ENCODE measurements at regions not wholly inside any gene's neighbourhood (a gene's known extent, or its start where the extent isn't known, plus 50 kb on each side); places are given as distances from the start of the nearest gene placed in this dataset.

- ATAC-seq (peak; percentile 55 to 86 (median 67)), DNase-seq (no peak), FAIRE-seq (no peak)
- peaks cover 0 to 3% (median 0%) of the 10 kb centered on the region in 3 donors for H3K4me1 ChIP-seq
- no peak overlapping the region for H3K27ac ChIP-seq
- WGBS, 2 donors = 9 to 10% methylated on average over 1 of the region's 1 CpG
- no peak overlapping the region for H3K4me3 ChIP-seq
- no peak for TF ChIP-seq CTCF (IDR thresholded peaks at IDR 0.05)
- no peaks in the 10 kb centered on the region for H3K27me3 ChIP-seq
- intact Hi-C loops (cut with DNase I) = no loop called here
- no peaks in the 10 kb centered on the region for H3K36me3 ChIP-seq
- H3K9me3 ChIP-seq = no peaks in the 10 kb centered on the region
These were observed 987.4 kb downstream of the SUCLG1 start for GRCh38 chr2:83471655-83472054.

- intact Hi-C loops (cut with DNase I) = no loop called here
- TF ChIP-seq CTCF (IDR thresholded peaks at IDR 0.05) = no peak
- no peak for ATAC-seq
These were observed 988.2 kb downstream of the SUCLG1 start for GRCh38 chr2:83470928-83471327.

GRCh38 chr2:83464444-83464843 is 994.6 kb downstream of the SUCLG1 start:
- Histone ChIP-seq H3K27me3 (no peaks in the 10 kb centered on the region), H3K9me3 (no peaks in the 10 kb centered on the region), H3K4me1 (no peaks in the 10 kb centered on the region), H3K27ac (no peak overlapping the region), H3K4me3 (no peak overlapping the region), H3K36me3 (no peaks in the 10 kb centered on the region)
- DNase-seq = no peak
- TF ChIP-seq CTCF (IDR thresholded peaks at IDR 0.05) = no peak
- intact Hi-C loops (cut with DNase I) = no loop called here
- 64 to 73% methylated on average over 1 of the region's 1 CpG for WGBS, 2 donors
- no peak for ATAC-seq
- FAIRE-seq = no peak

More at GRCh38 chr2:83470928-83471327, 988.2 kb downstream of the SUCLG1 start:
- Histone ChIP-seq H3K27ac (no peak overlapping the region), H3K4me1 (peaks cover 0 to 3% (median 0%) of the 10 kb centered on the region in 3 donors), H3K27me3 (no peaks in the 10 kb centered on the region), H3K36me3 (no peaks in the 10 kb centered on the region), H3K9me3 (no peaks in the 10 kb centered on the region), H3K4me3 (no peak overlapping the region)
- DNase-seq (no peak), FAIRE-seq (no peak)

- no peak for TF ChIP-seq CTCF (IDR thresholded peaks at IDR 0.05)
- no peaks in the 10 kb centered on the region for H3K36me3 ChIP-seq
These were observed 996.2 kb downstream of the SUCLG1 start for GRCh38 chr2:83462881-83463280.

GRCh38 chr2:83461135-83461534 is 997.9 kb downstream of the SUCLG1 start:
- H3K27ac ChIP-seq = no peak overlapping the region
- H3K27me3 ChIP-seq = no peaks in the 10 kb centered on the region
- TF ChIP-seq CTCF (IDR thresholded peaks at IDR 0.05) = no peak
- WGBS, 2 donors = 60 to 73% methylated on average over 3 of the region's 3 CpGs
- no peak overlapping the region for H3K4me3 ChIP-seq
- ATAC-seq (no peak), DNase-seq (no peak), FAIRE-seq (no peak)
- no peaks in the 10 kb centered on the region for H3K36me3 ChIP-seq
- intact Hi-C loops (cut with DNase I) = no loop called here
- no peaks in the 10 kb centered on the region for H3K4me1 ChIP-seq
- H3K9me3 ChIP-seq = no peaks in the 10 kb centered on the region

More at GRCh38 chr2:83462881-83463280, 996.2 kb downstream of the SUCLG1 start:
- no peaks in the 10 kb centered on the region for H3K27me3 ChIP-seq
- H3K4me3 ChIP-seq = no peak overlapping the region
- DNase-seq (no peak), ATAC-seq (no peak), FAIRE-seq (no peak)
- no peaks in the 10 kb centered on the region for H3K9me3 ChIP-seq
- H3K27ac ChIP-seq = no peak overlapping the region
- H3K4me1 ChIP-seq = no peaks in the 10 kb centered on the region
- intact Hi-C loops (cut with DNase I) = no loop called here

Measured in pancreas (tissue), 10 donors.